Astrocyte of the hippocampus (primary cell): ENCODE measurements at regions not wholly inside any gene's neighbourhood (a gene's known extent, or its start where the extent isn't known, plus 50 kb on each side); places are given as distances from the start of the nearest gene placed in this dataset.

Experiments
- DNase-seq: peaks from one replicate; pipeline ENCODE4 v3.0.0; 2011; ENCODE audit warnings: low read depth, low spot score

GRCh38 chr5:158126442-158127405 lies 267.8 kb upstream of the CLINT1 start:
- no peak for DNase-seq

- no peak for DNase-seq
These were observed 265.8 kb upstream of the CLINT1 start for GRCh38 chr5:158124606-158125316.

GRCh38 chr5:158123595-158123994 lies 264.6 kb upstream of the CLINT1 start:
- no peak for DNase-seq

DNA sequence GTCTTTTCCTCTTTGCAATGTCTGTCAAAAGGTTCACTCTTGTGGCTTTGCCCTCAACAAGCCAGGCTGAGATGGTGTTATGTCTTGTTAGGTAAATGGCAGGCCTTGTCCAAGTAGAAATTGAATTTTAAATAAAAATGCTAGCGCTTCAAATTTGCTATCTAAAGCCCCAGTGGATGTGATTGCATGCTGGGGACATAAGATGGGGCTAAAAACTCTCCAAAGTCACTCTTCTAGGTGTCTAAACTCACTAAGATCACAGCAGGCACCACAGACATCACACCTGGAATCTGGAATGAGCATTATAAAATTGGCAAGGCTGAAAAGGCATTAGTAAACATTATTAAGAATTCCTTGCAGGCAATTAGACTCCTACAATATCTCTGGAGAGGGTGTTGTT lies 262.7 kb upstream of the CLINT1 start:
- DNase-seq: no peak

DNA sequence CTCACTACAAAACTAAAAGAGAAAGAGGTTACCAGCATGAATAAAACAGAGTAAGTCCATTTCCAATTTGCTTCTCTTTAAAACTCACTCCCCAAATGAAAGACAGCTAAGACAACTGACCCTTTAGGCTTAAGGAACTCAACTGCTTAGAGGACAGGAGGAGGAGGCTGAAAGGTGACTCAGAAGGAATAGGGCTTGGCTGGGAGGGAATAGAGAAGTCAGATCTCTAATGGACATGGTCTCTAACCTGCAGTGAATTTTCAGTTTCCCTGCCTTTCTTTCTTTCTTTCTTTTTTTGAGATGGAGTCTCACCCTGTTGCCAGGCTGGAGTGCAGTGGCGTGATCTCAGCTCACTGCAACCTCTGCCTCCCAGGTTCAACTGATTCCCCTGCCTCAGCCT lies 261.8 kb upstream of the CLINT1 start:
- DNase-seq: peak; percentile 14

DNA sequence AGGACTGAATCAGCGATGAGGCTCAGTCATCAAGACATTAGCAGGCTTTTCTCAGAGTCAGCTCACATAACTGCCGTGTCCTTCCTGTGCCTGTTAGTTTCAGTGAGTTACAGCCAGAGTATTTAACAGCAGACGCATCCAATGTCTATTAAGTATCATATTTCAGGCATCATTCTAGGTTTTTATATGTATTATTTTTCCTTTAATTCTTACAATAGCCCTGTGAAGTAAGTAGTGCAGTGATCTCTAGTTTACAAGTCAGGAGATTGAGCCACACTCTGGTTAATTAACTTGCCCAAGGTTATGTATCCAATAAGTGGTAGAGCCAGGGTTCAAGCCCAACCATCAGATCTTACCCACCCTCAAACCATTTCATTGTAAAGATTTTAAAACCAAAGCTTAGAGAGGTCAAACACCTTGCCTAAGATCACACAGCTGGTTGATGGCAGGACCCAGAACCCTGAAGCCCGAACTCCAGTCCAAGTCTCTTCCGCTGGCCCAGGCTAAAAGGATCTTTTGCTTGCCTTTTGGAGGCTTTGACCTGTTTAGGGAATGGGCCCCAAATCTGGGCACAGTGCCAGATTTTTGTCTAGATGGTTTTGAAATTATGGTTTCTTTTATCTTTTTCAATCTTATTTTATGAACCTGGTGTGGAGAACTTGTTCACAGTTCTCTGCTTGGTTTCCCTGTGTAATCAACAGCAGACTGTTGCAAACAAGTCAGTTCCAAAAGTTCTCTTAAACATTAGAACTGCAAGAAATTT lies 261.2 kb upstream of the CLINT1 start:
- peak; percentile 68 for DNase-seq

DNA sequence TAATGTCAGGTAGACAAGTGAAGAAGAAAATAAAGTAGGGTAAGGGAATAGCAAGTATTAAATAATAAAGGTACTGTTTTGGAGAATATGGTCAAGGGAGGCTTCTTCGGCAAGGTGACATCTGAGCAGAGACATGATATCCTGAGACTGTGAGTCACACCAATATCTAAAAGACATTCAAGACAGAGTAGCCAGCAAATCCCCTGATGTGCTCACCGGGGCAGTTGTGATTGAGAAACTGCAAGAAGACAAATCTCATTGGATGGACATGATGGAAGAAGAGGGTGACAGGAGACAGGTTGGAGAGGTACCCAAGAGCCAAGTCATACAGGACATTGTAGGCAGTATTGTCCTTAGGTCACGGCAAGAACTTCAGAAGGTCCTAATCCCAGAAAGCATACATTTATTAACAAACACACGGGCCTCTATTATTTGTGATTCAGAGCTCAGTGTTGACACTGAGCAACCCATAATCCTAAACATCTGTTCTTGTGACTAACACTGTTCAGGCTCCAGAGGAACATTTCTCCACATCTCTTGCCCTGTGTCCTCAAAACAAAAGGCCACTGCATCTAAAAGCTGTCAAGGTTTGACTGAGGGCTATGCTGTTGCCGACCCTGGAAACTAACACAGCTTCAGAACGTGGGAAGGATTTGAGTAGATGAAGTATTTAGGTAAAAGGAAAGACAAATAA lies 258.7 kb upstream of the CLINT1 start:
- DNase-seq: no peak

DNA sequence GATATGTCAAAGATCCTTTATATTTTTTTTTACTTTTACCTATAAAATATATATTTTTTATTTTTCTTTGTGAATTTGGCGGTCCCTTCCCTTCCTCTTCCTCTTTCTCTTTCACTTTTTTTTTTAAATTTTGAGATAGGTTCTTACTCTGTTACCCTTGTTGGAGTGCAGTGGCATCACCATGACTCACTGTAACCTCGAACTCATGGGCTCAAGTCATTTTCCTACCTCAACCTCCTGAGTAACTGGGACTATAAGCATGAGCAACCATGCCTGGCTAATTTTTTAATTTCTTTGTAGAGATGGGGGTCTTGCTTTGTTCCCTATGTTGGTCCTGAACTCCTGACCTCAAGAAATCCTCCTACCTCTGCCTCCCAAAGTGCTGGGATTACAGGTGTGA lies 258.0 kb upstream of the CLINT1 start:
- no peak for DNase-seq

DNA sequence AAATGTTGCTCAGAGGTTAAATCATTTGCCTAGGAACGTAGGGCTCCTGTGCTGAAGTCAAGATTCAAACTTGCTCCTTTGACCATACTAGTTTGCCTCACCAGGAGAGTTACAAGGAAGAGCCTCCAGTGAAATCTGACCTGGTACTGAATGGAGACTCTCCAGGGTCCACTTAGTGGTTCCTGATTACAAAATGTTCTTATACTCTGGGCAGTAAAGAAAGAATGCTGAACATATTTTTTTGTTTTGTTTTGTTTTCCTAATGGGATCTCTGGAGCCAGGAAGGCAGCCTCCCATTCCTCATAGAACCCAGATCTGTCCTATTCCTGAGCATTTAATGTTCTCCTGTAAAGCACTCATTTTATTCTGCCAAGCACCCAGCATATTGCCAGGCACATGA lies 256.5 kb upstream of the CLINT1 start:
- DNase-seq: no peak

- no peak for DNase-seq
These were observed 249.2 kb upstream of the CLINT1 start for GRCh38 chr5:158108177-158108576.

GRCh38 chr5:158100373-158100888 lies 241.5 kb upstream of the CLINT1 start:
- DNase-seq: peak; percentile 52

DNA sequence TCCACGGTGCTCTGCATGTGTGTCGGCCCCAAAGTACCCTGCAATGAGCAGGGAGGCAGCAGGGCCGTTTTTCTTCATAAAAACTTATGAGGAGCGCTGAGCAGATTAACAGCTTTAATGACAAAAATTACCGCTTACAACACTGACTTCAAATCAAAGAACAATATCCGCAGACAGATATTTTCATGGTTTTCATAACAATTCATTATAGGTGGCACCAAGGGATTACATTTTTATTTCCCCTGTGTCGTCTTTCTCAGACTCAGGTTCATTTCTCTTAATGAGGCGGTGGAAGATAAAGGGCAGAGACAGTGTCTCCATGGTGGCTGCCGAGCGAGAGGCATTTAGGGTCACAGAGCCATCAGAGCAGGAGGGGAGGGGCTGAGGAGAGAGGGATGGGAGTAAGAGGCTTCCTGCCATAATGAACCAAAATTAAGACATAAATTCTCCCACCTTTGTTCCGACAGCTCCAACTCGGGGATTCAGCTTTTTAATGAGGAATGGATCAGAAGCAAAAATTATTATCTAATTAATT lies 240.7 kb upstream of the CLINT1 start:
- no peak for DNase-seq

DNA sequence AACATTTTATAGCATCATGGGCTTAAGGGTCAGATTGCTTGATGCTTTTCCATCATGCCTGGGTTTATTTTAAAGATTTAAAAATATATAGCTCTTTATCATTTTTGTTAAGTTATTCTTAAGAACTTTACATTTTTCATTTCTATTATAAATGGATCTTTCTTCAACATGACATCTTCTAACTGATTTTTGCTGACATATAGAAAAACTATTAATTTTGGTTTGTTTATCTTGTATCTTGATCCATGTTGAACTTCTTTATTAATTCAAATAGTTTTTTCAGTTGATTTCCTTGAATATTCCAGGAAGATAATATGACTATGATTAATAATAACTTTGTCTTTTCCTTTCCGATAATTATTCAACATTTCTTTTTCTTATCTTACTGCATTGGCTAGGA lies 237.9 kb upstream of the CLINT1 start:
- DNase-seq: no peak

DNA sequence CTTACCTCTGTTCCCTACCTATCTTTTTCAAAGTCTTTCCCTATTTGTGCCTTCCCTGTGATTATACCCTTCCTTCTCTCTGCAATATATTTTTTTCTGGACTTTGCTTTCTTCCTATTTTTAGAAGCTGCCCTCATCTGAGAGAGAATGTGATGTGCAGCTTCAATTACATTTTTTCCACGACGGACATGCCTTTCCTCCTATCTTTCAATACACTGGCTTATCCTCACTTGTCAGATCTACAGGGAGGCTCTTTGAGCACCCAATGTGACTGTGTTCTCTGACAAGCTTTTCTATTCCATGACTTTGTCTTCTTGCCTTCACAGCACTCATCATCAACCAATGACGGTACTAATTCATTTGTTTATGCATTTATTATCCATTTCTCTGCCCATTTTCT lies 227.9 kb upstream of the CLINT1 start:
- no peak for DNase-seq

DNA sequence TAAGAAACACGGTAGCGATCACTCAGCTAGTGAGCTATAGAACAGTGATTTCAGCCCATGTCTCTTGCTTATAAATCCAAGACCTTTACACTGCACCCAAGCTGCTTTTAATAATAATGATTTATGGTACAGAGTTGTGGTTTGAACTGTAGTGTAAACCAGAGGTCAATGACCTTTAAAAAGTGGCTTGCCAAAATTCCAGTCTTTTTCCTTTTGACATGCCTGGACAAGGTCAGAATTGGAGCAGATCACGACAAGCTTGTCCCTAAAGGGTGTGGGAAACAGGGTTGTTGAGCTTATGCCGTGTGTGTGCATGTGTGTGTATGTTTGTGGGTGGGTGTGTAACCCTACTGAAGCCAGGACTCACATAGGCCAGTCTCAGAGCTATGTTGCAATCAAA lies 225.3 kb upstream of the CLINT1 start:
- DNase-seq: no peak

- no peak for DNase-seq
These were observed 223.8 kb upstream of the CLINT1 start for GRCh38 chr5:158082696-158083287.

DNA sequence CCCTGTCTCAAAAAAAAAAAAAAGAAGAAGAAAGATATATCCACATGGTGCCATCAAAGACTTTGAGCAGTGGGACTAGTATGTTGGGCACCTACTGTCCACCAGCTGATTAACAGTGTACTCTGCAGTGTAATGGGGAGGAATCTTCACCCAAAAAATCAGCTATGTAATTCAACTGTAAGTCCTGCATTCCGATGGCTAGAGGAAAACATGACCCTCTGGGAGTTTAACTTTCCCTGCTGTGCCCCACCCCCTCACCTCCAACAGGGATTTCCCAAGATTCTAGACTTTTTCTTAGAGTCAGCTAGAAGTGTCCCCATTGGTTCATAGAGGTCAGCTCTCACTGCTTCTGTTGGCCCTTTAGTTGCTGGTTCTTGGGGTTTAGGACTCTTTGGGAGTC lies 221.2 kb upstream of the CLINT1 start:
- no peak for DNase-seq

DNA sequence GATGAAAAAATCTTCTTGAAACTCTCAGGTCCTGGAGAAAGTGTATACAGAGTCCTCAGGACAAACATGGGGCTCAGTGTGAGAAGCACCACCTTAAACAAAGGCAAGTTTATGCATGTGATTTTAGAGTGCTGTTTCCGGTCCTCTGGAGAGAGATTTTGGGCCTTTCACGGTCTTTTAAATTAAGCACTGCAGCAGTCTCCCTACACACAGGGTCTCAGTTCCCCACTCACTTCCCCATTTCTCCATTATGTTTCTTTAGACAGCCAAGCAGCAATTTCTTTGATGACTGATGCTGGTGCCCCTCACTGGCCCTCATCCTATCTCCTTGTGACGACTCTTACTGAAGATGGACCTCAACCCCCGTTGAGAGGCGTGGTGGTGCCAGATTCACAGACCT lies 220.2 kb upstream of the CLINT1 start:
- DNase-seq: no peak

DNA sequence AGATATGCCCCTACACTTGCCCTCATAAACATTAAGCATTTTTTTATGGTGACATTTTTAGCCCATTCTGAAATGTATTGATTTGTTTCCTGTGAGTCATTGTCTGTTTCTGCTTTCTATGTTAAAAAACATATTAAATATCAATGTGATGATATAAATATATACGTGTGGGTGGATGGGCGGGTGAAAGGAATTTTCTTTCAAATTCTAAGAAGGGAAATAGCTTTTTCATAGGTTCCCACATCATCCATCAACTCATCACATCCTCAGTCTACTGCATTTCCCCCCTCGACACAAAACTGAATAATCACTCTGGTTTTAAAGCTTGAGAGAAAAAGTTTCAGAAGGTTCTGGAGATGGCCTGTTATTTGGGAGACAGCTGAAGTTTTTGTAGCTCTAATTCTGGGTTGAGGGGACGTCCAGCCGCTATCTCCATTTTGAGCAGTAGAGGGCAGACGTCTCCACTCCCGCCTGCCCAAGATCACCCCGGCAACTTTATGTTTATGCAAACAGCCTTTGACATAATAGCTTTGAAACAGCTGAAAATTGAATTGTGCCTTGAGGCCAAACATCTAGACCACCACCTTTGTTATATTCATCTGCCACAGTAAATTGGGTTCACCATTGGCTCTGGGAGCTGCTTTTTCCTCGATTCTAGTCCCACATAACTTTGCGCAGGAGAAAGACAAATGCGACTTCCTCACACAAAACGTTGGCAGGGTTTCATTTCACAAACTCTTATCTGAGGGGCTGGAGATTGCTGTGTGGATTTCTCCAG lies 216.2 kb upstream of the CLINT1 start:
- peak; percentile 87 for DNase-seq

GRCh38 chr5:158074597-158074991 lies 215.6 kb upstream of the CLINT1 start:
- no peak for DNase-seq
